Stimulated activated CD4-positive, alpha-beta T cell treated with anti-CD3 and anti-CD28 coated beads, Interleukin-15, amount 100 ng/mL, for 1 hour (primary cell): ENCODE measurements at regions not wholly inside any gene's neighbourhood (a gene's known extent, or its start where the extent isn't known, plus 50 kb on each side); places are given as distances from the start of the nearest gene placed in this dataset.
"Not testable (repeated sequence)": the region's sequence is repeated elsewhere in the genome, so short reads cannot be mapped to it uniquely, and the experiment has no call there.

Experiments
- DNase-seq, 2 donors: peaks; one replicate each; pipeline ENCODE4 v3.0.0-alpha.2; 2020; ENCODE audit warnings: low read depth in 1 of 2, low spot score in 1 of 2

DNA sequence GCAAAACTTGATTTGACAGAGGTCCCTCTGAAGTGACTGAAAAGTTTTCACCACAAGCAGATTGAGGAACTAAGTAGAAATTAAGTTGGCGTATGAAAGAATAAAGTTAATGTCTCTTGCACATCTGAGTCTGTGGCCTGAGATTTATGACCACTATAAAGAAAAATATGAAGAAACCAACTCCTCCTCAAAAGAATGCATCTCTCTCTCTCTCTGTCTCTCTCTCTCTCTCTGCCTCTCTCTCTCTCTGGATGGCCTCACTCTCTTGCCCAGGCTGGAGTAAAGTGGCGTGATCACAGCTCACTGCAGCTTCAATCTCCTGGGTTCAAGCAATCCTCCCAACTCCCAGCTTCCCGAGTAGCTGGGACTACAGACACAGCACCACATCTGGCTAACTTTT is 55.2 kb downstream of the RPL22L1 start:
- no peak for DNase-seq

DNA sequence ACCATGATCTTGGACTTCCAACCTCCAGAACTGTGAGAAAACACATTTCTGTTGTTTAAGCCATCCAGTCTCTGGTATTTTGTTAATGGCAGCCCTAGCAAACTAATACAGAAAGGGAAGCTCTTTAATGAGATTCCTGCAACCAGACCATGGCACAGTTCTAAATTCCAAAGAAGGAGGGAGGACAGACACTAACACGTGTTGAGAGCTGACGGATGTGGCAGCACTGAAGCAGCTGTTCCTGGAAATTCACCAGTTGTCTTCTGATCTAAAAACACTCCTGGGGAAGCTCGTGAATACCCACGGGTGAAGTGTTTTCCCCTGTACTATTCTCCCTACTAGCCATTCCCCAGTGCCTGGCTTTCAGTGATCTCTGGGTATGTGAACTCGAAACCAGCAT is 56.7 kb downstream of the RPL22L1 start:
- DNase-seq = no peak

DNA sequence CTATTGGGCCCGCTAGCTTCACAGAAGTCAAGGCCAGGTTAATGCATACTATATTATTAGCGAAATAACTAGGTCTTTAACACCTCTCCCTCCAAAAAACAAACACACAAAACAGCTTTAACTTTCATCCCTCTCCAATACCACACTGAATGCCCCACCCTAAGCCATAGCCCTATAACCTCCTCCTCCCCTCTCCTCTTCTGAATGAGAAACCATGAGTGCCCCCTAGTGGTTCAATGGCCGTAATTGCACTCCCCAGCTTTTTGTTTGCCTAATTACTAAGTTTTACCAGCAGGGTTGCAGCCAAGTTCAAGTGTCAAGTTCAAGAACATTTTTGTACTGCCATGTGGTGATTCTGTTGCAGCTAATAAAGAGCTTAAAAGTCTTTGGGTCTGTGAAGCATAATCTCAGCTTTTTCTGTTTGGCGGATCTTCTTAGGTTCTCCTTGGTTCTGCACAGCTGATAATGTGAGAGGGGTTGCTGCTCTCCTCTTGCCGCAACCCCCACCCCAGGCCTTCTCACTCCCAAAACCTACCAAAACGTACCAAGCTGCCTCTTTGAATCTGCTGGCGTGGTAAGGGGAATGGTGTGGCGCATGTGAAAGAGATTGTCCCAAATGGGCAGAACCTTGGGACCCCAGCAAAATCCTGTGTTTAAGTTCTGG is 57.9 kb downstream of the RPL22L1 start:
- DNase-seq = peak; percentile 21 to 35

DNA sequence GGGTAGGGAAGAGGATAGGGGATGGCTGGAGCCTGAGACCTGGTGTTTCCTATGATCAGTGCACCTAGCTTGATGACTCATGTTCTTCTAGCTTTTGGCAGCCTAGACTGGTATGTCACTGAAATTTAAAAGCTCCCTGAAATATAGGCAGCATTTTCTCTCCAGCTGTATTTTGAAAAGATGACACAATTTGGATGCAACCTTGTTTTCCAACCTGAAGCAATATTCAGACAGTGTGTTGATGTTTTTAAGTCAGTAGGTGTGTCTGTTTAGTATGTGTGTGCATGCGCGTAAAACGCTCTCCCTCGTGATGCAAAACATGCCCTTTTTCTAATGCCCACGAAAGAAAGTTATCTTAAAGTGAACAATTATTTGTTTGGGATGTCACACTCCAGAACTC is 58.5 kb downstream of the RPL22L1 start:
- DNase-seq = no peak

DNA sequence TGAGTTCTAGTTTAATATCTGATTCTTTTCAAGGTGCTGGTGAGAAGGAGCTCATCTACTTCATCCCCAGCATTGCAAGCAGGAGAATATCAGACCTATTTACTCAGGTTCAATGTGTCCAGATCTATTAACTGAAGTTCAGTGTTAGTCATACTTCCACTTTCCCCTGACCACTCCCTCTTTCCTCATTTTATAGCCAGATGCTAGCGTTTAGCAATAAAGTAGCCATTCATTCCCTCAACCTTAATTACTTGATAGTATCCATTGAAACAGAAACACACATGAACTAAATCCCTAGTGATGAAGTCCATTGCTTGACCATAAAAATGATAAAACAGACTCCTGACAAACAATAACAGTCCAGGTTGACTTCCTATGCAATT is 60.0 kb downstream of the RPL22L1 start:
- no peak for DNase-seq

DNA sequence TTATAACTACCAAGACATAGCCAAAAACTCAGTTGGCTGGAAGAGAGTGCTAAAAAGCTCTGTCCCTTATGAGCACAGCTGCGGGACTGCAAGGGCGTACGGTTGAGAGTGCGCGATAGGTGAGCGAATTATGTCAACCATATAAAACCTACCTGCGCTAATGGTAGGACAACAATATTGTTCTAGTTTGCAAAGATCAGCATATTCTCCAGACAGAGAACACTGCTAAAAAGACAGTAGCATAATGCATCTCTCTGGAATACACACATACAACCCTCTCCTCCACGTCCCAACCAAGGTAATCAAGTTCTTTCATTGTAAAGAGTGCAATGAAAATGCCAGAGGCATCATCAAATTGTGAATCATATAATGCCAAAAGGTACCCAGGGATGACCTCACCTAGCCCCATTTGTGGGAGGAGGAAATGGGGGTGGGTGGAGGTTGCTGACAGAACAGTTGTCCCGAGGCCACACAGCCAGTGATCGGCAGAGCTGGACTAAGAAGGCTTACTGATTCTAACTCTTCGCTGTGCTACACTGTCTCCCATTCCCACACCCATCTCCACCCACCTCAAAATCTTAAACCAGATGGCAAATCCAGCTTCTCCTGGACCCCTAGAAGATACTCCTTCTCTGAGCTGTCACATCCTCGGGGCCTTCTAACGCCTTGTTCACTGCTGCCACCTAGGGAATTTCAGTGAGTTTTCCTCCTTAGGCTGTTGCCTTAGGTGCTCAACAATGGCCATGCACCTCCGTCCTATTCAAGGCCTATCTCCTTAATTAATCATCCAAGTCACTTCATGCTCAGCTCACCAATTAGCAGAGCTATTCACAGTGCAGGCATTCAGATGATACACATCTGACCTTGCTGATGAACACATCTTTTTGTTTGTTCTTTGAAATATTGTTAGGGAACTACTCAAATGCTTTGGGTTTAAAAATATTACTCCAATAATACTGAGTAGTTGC is 60.7 kb downstream of the RPL22L1 start:
- no peak for DNase-seq

DNA sequence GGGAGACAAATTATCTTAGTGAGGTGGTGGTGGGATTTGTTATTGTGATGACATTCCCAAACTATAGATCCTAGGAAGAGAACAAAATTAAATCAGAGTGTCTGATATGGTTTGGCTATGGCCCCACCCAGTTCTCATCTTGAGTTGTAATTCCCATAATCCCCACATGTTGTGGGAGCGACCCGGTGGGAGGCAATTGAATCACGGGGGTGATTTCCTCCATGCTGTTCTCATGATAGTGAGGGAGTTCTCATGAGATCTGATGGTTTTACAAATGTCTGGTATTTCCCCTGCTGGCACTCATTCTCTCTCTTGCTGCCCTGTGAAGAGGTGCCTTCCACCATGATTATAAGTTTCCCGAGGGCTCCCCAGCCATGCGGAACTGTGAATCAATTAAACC is 62.0 kb downstream of the RPL22L1 start:
- DNase-seq = no peak

DNA sequence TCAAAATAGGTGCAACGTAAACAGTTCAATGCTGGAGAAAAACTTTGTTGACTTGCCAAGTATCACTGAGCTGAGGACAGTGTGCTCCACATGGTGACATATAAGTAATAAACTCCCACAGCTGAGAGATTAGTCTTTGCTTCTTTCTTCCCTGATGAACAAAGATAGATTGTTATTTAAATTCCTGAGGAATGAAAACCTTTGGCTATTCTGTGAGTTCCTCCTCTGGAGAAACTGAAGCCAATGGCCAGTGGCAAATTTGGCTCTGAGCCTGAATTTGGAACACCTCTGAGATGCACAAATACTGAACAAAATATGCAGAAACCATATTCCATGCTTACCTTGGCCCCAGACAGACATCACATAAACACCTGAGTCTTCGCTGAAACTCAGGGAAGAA is 63.3 kb downstream of the RPL22L1 start:
- DNase-seq = no peak

DNA sequence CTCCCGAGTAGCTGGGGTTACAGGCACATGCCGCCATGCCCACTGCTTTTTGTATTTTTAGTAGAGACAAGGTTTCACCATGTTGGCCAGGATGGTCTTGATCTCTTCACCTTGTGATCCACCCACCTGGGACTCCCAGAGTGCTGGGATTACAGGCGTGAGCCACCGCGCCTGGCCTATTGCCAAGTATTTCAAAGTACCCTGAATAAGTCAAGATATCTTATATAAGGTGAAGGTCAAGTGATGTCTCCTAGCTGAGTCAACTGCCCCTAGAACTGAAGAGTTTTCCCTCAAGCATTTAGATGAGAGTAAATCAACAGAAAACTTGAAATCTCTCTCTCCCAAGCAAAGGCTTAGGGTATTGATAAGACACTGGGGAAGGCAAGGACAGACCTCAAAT is 63.9 kb downstream of the RPL22L1 start:
- no peak for DNase-seq

DNA sequence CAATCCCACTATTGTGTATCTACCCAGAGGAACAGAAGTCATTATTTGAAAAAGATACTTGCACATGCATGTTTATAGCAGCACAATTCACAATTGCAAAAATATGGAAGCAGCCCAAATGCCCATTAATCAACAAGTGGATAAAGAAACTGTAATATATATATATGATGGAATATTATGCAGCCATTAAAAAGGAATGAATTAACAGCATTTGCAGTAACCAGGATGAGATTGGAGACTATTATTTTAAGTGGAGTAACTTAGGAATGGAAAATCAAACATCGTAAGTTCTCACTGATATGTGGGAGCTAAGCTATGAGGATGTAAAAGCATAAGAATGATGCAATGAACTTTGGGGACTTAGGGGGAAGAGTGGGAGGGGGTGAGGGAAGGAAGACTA is 64.7 kb downstream of the RPL22L1 start:
- not testable (repeated sequence) for DNase-seq

DNA sequence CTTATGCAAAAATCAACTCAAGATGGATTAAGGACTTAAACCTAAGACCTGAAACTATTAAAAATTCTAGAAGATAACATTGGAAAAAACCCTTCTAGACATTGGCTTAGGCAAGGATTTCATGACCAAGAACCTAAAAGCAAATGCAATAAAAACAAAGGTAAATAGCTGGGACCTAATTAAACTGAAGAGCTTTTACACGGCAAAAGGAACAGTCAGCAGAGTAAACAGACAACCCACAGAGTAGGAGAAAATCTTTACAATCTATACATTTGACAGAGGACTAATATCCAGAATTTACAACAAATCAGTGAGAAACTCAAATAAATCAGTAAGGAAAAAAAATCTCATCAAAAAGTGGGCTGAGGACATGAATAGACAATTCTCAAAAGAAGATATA is 65.4 kb downstream of the RPL22L1 start:
- DNase-seq = not testable (repeated sequence)

DNA sequence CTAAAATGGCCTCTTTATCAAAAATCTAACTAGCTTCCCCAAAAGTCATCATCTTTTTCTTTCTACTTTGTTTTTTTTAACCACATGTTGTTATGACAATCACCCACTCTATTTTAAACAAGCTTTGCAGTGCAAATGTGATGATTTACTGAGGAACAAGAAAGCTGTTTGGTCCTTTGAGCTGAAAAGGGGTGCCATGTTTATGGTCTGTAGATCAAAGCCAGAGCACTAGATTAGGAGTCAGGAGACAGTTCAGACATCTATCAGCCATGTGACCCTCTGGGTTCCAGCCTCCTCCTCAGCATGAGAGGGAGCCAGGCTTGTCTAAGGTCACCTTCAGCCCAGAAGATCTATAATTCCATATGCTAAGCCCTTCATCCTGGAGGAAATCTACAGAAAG is 65.9 kb downstream of the RPL22L1 start:
- no peak for DNase-seq

DNA sequence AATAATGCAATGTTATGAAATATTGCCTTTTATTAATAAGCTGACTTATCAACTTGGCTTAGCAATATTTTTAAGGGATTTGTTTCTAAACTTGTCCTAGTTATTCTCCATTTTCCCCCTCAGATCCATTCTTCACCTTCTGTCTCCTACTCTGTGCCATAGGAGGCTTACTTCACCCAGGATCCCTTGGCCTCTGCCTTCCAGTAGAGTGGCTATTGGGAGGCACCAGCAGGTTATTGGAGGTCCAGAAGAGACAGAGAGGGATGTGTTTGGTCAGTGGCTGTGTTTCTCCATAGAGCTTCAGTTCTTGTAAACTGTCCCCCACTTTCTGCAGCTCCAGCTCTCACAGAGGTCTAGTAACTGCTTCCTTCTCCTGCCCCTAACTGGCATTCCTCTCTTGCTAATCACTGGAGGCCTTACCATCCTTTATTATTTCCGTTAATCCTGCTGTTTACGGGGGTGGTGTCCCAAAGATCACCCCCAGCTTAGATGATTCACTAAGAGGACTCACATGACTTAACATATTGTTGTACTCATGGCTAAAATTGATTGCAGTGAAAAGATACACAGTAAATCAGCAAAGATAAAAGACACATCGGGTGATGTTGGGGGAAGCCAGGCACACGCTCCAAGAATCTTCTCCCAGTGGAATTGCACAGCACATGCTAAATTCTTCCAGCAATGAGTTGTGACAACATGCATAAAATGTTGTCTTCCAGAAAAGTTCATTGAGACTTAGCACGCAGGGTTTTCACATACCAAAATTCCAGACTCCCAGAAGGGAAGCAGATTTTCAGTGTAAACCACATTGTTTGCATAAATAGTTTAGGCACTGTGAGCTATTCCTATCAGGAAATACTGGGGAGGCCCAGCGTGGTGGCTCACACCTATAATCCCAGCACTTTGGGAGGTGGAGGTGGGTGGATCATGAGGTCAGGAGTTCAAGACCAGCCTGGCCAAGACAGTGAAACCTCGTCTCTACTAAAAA is 67.5 kb downstream of the RPL22L1 start:
- no peak for DNase-seq

DNA sequence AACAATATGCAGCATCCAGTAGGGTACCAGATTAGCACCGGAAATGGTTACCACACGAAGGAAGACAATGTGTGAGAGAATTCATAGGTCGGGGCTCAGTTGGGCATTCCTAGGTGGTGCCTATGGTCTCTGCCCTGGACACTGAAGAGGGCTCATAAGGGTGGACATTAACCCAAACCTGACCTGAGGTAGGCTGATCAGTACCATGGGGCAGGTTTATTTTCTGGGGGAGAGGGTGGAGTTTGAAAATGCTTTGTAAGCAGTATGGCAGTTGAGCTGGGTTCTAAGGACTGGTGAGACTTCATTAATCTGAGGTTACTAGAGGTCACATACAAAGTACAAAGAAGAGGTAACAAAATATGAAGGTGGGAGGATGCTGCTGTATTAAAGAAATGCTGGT is 68.4 kb downstream of the RPL22L1 start:
- no peak for DNase-seq

DNA sequence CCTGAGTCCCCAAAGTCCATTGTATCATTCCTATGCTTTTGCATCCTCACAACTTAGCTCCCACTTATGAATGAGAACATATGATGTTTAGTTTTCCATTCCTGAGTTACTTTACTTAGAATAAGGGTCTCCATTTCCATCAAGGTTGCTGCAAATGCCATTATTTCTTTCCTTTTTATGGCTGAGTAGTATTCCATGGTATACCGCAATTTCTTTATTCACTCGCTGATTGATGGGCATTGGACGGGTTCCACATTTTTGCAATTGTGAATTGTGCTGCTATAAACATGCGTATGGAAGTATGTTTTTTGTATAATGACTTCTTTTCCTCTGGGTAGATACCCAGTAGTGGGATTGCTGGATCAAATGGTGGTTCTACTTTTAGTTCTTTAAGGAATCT is 69.7 kb downstream of the RPL22L1 start:
- not testable (repeated sequence) for DNase-seq

DNA sequence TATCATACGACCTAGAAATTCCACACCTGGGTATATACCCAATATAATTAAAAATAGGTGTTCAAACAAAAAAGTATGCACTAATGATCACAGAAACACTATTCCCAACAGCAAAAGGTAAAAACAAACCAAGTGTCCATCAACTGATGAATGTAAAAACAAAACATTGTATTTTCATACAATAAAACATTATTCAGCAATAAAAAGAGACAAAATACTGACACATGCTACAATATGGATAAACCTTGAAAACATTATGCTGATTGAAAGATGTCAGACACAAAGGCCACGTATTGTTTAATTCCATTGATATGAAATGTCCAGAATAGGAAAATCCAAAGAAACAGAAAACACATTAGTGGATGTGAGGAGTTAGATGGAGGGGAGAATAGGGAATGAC is 71.0 kb downstream of the RPL22L1 start:
- no peak for DNase-seq

DNA sequence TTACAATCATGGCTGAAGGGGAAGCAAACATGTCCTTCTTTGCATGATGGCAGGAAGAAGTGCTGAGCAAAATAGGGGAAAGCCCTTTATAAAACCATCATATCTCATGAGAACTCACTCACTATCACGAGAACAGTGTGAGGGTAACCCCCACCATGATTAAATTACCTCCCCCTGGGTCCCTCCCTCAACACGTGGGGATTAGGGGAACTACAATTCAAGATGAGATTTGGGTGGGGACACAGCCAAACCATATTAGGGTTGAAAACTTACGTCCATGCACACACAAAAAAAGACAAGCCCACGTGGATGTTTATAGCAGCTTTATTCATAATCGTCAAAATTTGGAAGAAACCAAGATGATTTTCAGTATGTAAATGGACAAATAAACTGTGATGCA is 72.3 kb downstream of the RPL22L1 start:
- no peak for DNase-seq

DNA sequence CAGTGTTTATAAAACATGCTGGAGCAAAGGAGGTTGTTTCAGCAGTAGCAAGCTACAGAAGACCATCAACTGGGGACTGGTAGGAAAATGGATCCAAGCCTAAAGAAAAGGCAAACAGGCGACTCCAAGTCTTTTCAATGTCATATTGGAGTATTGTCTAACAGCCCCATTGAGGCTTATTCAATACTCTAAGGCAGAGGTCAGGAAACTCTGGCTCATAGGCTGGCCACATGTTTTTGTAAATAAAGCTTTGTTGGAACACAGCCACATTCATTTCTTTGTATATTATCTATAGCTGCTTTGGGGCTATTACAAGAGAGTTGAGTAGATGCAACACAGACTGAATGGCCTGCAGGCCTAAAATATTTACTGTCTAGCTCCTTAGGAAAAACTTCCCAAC is 77.5 kb downstream of the RPL22L1 start:
- no peak for DNase-seq

DNA sequence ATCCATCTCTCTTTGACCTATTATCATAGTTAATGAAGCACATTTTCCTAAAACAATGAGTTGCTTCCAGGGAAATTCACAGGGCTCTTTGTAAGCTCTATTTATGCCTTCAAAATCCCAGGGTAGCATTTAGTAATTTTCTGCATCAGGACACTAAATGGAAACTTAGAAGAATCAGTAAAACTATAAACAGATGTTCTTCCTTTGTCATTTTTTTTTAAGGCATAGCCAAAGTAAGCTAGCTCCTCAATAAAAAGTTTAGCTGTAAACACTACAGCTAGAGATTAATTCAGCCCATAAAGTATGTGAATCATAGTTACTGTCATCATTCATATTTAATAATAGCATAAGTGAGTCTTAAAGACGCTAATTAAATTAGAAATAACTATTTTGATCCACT is 79.3 kb downstream of the RPL22L1 start:
- no peak for DNase-seq

DNA sequence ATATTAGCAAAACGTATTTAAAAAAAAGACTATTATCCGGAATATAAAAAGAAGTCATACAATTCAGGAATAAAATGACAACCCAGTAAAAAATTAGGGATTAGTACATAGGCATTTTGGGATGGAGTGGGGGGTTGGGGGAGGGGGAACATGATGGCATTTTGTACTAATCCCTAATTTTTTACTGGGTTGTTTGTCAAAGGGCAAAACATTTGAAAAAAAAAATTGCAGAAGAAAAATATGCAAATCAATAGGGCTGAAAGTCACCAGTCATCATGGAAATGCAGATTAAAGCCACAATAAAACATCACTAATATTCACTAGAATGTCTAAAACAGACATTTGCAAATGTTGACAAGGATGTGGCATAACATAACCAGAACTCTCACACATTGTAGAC is 82.5 kb downstream of the RPL22L1 start:
- DNase-seq = no peak

DNA sequence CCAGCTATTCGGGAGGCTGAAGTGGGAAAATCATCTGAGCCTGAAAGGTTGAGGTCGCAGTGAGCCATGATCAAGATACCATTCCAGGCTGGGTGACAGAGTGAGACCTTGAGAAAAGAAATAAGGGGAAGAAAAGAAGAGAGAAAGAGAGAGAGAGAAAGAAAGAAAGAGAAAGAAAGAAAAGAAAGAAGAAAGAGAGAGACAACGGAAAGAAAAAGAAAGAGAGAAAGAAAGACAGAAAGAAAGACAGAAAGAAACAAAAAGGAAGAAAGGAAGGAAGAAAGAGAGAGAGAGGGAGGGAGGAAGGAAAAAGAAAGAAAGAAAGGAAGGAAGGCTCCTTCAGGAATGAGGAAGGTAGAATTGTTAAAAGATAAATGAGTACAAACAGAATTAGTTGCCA is 84.5 kb downstream of the RPL22L1 start:
- no peak for DNase-seq
